ENCODE measurements at regions not wholly inside any gene's neighbourhood (a gene's known extent, or its start where the extent isn't known, plus 50 kb on each side); places are given as distances from the start of the nearest gene placed in this dataset.

GRCh38 chr1:172948457-172948856 is 102.3 kb downstream of the TNFSF18 start:
- peak; percentile 17 to 74 (median 68) for DNase-seq
- H3K27me3 ChIP-seq (replicated peaks in 2 of 5; ENCODE audit: control insufficient read depth in 4 of 5, insufficient read depth in 5 of 5, low read length in 4 of 5) = no peaks in the 10 kb centered on the region
- H3K9me3 ChIP-seq (ENCODE audit: control extremely low read depth in 1 of 5, control insufficient read depth in 4 of 5, insufficient read depth in 2 of 5, low read depth in 1 of 5, low read length in 4 of 5) = no peaks in the 10 kb centered on the region
- no peaks in the 10 kb centered on the region for H3K36me3 ChIP-seq (ENCODE audit: control insufficient read depth in 4 of 4, insufficient read depth in 4 of 4, low read length in 3 of 4)
- CTCF ChIA-PET = interaction anchor here (1.2 to 1.3 kb wide), 2 partner anchors 11 to 13 kb away, joined by 3 read pairs; no protein-coding TSS in a partner anchor
- H3K4me3 ChIP-seq (ENCODE audit: control insufficient read depth in 1 of 7, extremely low read depth in 1 of 7, insufficient read depth in 4 of 7, low read depth in 2 of 7, low read length in 6 of 7) = no peak overlapping the region
- WGBS (ENCODE audit: insufficient coverage) = 100% methylated on average over 1 of the region's 1 CpG
- H3K27ac ChIP-seq (ENCODE audit: insufficient read depth in 1 of 2, low read depth in 1 of 2, low read length in 2 of 2, poor library complexity in 1 of 2, severe bottlenecking in 2 of 2) = no peak overlapping the region
- POLR2A ChIA-PET = no interaction called here
- H3K4me1 ChIP-seq (ENCODE audit: control extremely low read depth in 1 of 4, control insufficient read depth in 4 of 4, insufficient read depth in 4 of 4, low read length in 3 of 4) = peaks cover 3 to 15% (median 4%) of the 10 kb centered on the region in 4 experiments

GRCh38 chr1:172949096-172949495 is 101.6 kb downstream of the TNFSF18 start:
- WGBS (ENCODE audit: insufficient coverage) = 57% methylated on average over 3 of the region's 4 CpGs
- ChIA-PET CTCF (interaction anchor here (0.6 kb wide), 1 partner anchor 245 kb away, joined by 3 read pairs; no protein-coding TSS in a partner anchor), POLR2A (no interaction called here)
- H3K27me3 ChIP-seq (replicated peaks in 2 of 5; ENCODE audit: control insufficient read depth in 4 of 5, insufficient read depth in 5 of 5, low read length in 4 of 5) = no peaks in the 10 kb centered on the region
- no peak overlapping the region for H3K4me3 ChIP-seq (ENCODE audit: control insufficient read depth in 1 of 7, extremely low read depth in 1 of 7, insufficient read depth in 4 of 7, low read depth in 2 of 7, low read length in 6 of 7)
- H3K4me1 ChIP-seq (ENCODE audit: control extremely low read depth in 1 of 4, control insufficient read depth in 4 of 4, insufficient read depth in 4 of 4, low read length in 3 of 4) = peaks cover 3 to 15% (median 4%) of the 10 kb centered on the region in 4 experiments
- no peak overlapping the region for H3K27ac ChIP-seq (ENCODE audit: insufficient read depth in 1 of 2, low read depth in 1 of 2, low read length in 2 of 2, poor library complexity in 1 of 2, severe bottlenecking in 2 of 2)
- peak in 1 of 3 donors; percentile 7 for DNase-seq
- no peaks in the 10 kb centered on the region for H3K36me3 ChIP-seq (ENCODE audit: control insufficient read depth in 4 of 4, insufficient read depth in 4 of 4, low read length in 3 of 4)
- no peaks in the 10 kb centered on the region for H3K9me3 ChIP-seq (ENCODE audit: control extremely low read depth in 1 of 5, control insufficient read depth in 4 of 5, insufficient read depth in 2 of 5, low read depth in 1 of 5, low read length in 4 of 5)

GRCh38 chr1:172950528-172950927 is 100.2 kb downstream of the TNFSF18 start:
- Histone ChIP-seq H3K27ac (ENCODE audit: insufficient read depth in 1 of 2, low read depth in 1 of 2, low read length in 2 of 2, poor library complexity in 1 of 2, severe bottlenecking in 2 of 2) (no peak overlapping the region), H3K9me3 (ENCODE audit: control extremely low read depth in 1 of 5, control insufficient read depth in 4 of 5, insufficient read depth in 2 of 5, low read depth in 1 of 5, low read length in 4 of 5) (no peaks in the 10 kb centered on the region), H3K4me3 (ENCODE audit: control insufficient read depth in 1 of 7, extremely low read depth in 1 of 7, insufficient read depth in 4 of 7, low read depth in 2 of 7, low read length in 6 of 7) (no peak overlapping the region), H3K36me3 (ENCODE audit: control insufficient read depth in 4 of 4, insufficient read depth in 4 of 4, low read length in 3 of 4) (no peaks in the 10 kb centered on the region), H3K27me3 (replicated peaks in 2 of 5; ENCODE audit: control insufficient read depth in 4 of 5, insufficient read depth in 5 of 5, low read length in 4 of 5) (no peaks in the 10 kb centered on the region), H3K4me1 (ENCODE audit: control extremely low read depth in 1 of 4, control insufficient read depth in 4 of 4, insufficient read depth in 4 of 4, low read length in 3 of 4) (peaks cover 3 to 15% (median 4%) of the 10 kb centered on the region in 4 experiments)
- ChIA-PET POLR2A (interaction anchor here (0.6 kb wide), 2 partner anchors 43 to 48 kb away, joined by 3 read pairs; no protein-coding TSS in a partner anchor), CTCF (no interaction called here)
- WGBS (ENCODE audit: insufficient coverage) = 100% methylated on average over 2 of the region's 2 CpGs
- DNase-seq = no peak

GRCh38 chr1:172951730-172952365 is 98.9 kb downstream of the TNFSF18 start:
- ChIA-PET POLR2A (no interaction called here), CTCF (no interaction called here)
- Histone ChIP-seq H3K27ac (ENCODE audit: insufficient read depth in 1 of 2, low read depth in 1 of 2, low read length in 2 of 2, poor library complexity in 1 of 2, severe bottlenecking in 2 of 2) (no peak overlapping the region), H3K36me3 (ENCODE audit: control insufficient read depth in 4 of 4, insufficient read depth in 4 of 4, low read length in 3 of 4) (no peaks in the 10 kb centered on the region), H3K9me3 (ENCODE audit: control extremely low read depth in 1 of 5, control insufficient read depth in 4 of 5, insufficient read depth in 2 of 5, low read depth in 1 of 5, low read length in 4 of 5) (no peaks in the 10 kb centered on the region), H3K27me3 (replicated peaks in 2 of 5; ENCODE audit: control insufficient read depth in 4 of 5, insufficient read depth in 5 of 5, low read length in 4 of 5) (no peaks in the 10 kb centered on the region), H3K4me1 (ENCODE audit: control extremely low read depth in 1 of 4, control insufficient read depth in 4 of 4, insufficient read depth in 4 of 4, low read length in 3 of 4) (peaks cover 0 to 10% (median under 1%) of the 10 kb centered on the region in 4 experiments), H3K4me3 (ENCODE audit: control insufficient read depth in 1 of 7, extremely low read depth in 1 of 7, insufficient read depth in 4 of 7, low read depth in 2 of 7, low read length in 6 of 7) (no peak overlapping the region)
- peak in 1 of 3 donors; percentile 6 for DNase-seq
- 100% methylated on average over 3 of the region's 3 CpGs for WGBS (ENCODE audit: insufficient coverage)

- CTCF ChIA-PET = no interaction called here
- no peaks in the 10 kb centered on the region for H3K27me3 ChIP-seq (replicated peaks in 2 of 5; ENCODE audit: control insufficient read depth in 4 of 5, insufficient read depth in 5 of 5, low read length in 4 of 5)
- DNase-seq = no peak
- no peaks in the 10 kb centered on the region for H3K36me3 ChIP-seq (ENCODE audit: control insufficient read depth in 4 of 4, insufficient read depth in 4 of 4, low read length in 3 of 4)
- no peaks in the 10 kb centered on the region for H3K9me3 ChIP-seq (ENCODE audit: control extremely low read depth in 1 of 5, control insufficient read depth in 4 of 5, insufficient read depth in 2 of 5, low read depth in 1 of 5, low read length in 4 of 5)
- no peak overlapping the region for H3K27ac ChIP-seq (ENCODE audit: insufficient read depth in 1 of 2, low read depth in 1 of 2, low read length in 2 of 2, poor library complexity in 1 of 2, severe bottlenecking in 2 of 2)
- H3K4me3 ChIP-seq (ENCODE audit: control insufficient read depth in 1 of 7, extremely low read depth in 1 of 7, insufficient read depth in 4 of 7, low read depth in 2 of 7, low read length in 6 of 7) = no peak overlapping the region
- peaks cover 0 to 5% (median 0%) of the 10 kb centered on the region in 4 experiments for H3K4me1 ChIP-seq (ENCODE audit: control extremely low read depth in 1 of 4, control insufficient read depth in 4 of 4, insufficient read depth in 4 of 4, low read length in 3 of 4)
- POLR2A ChIA-PET = no interaction called here
These were observed 98.2 kb downstream of the TNFSF18 start for GRCh38 chr1:172952516-172952915.

GRCh38 chr1:172954476-172955150 is 96.1 kb downstream of the TNFSF18 start:
- H3K27ac ChIP-seq (ENCODE audit: insufficient read depth in 1 of 2, low read depth in 1 of 2, low read length in 2 of 2, poor library complexity in 1 of 2, severe bottlenecking in 2 of 2) = no peak overlapping the region
- ChIA-PET POLR2A (no interaction called here), CTCF (interaction anchor here (1.1 to 1.6 kb wide), 3 partner anchors 10 to 129 kb away, joined by 3 to 5 read pairs (median 4); no protein-coding TSS in a partner anchor)
- no peaks in the 10 kb centered on the region for H3K4me1 ChIP-seq (ENCODE audit: control extremely low read depth in 1 of 4, control insufficient read depth in 4 of 4, insufficient read depth in 4 of 4, low read length in 3 of 4)
- 100% methylated on average over 3 of the region's 6 CpGs for WGBS (ENCODE audit: insufficient coverage)
- H3K9me3 ChIP-seq (ENCODE audit: control extremely low read depth in 1 of 5, control insufficient read depth in 4 of 5, insufficient read depth in 2 of 5, low read depth in 1 of 5, low read length in 4 of 5) = no peaks in the 10 kb centered on the region
- H3K27me3 ChIP-seq (replicated peaks in 2 of 5; ENCODE audit: control insufficient read depth in 4 of 5, insufficient read depth in 5 of 5, low read length in 4 of 5) = no peaks in the 10 kb centered on the region
- no peak for DNase-seq
- H3K36me3 ChIP-seq (ENCODE audit: control insufficient read depth in 4 of 4, insufficient read depth in 4 of 4, low read length in 3 of 4) = no peaks in the 10 kb centered on the region
- H3K4me3 ChIP-seq (ENCODE audit: control insufficient read depth in 1 of 7, extremely low read depth in 1 of 7, insufficient read depth in 4 of 7, low read depth in 2 of 7, low read length in 6 of 7) = no peak overlapping the region

- Histone ChIP-seq H3K4me1 (ENCODE audit: control extremely low read depth in 1 of 4, control insufficient read depth in 4 of 4, insufficient read depth in 4 of 4, low read length in 3 of 4) (no peaks in the 10 kb centered on the region), H3K27me3 (replicated peaks in 2 of 5; ENCODE audit: control insufficient read depth in 4 of 5, insufficient read depth in 5 of 5, low read length in 4 of 5) (no peaks in the 10 kb centered on the region), H3K9me3 (ENCODE audit: control extremely low read depth in 1 of 5, control insufficient read depth in 4 of 5, insufficient read depth in 2 of 5, low read depth in 1 of 5, low read length in 4 of 5) (no peaks in the 10 kb centered on the region), H3K4me3 (ENCODE audit: control insufficient read depth in 1 of 7, extremely low read depth in 1 of 7, insufficient read depth in 4 of 7, low read depth in 2 of 7, low read length in 6 of 7) (no peak overlapping the region), H3K27ac (ENCODE audit: insufficient read depth in 1 of 2, low read depth in 1 of 2, low read length in 2 of 2, poor library complexity in 1 of 2, severe bottlenecking in 2 of 2) (no peak overlapping the region), H3K36me3 (ENCODE audit: control insufficient read depth in 4 of 4, insufficient read depth in 4 of 4, low read length in 3 of 4) (no peaks in the 10 kb centered on the region)
- WGBS (ENCODE audit: insufficient coverage) = 100% methylated on average over 1 of the region's 5 CpGs
- ChIA-PET CTCF (interaction anchor here (1.4 kb wide), 1 partner anchor 16 kb away, joined by 3 read pairs; no protein-coding TSS in a partner anchor), POLR2A (no interaction called here)
- DNase-seq = peak in 2 of 3 donors; percentile 14 to 23
These were observed 95.5 kb downstream of the TNFSF18 start for GRCh38 chr1:172955161-172955815.
